ENCODE measurements at regions not wholly inside any gene's neighbourhood (a gene's known extent, or its start where the extent isn't known, plus 50 kb on each side); places are given as distances from the start of the nearest gene placed in this dataset.

DNA sequence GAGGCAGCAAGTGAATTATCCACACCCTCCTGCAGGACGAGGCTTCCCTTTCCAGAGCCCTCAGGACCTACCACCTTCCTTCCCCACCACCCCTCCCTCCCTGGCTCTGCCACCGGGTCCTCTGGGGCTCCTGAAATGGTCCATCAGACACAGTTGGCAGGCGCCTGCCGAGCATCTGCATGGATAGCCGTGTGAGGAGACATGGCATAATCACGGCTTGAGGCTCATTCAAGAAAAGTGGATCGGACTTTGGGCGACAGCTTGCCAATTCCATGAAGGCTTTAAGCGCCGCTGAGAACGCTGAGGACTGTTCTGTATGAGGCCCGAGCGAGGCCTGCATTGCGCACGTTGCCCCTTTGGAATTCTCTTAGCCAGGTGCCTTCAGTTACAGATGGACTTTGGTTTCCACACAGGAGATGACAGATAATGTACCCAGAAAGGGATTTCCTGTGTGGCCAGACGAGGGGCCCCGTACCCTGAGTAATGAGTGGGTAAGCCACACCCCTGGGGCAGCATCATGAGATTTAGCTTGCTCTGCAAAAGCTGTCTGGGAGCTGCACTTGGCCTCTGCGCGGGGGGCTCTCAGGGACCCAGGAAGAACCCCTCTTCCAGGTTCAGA, 179.8 kb downstream of the OLFM1 start:
- peaks cover 36% of the 10 kb centered on the region for H3K27me3 Mint-ChIP-seq
- H3K9me3 Mint-ChIP-seq, result no peaks in the 10 kb centered on the region
- peaks cover 6% of the 10 kb centered on the region for H3K4me1 Mint-ChIP-seq (ENCODE audit: unreplicated experiment)
- TF ChIP-seq CTCF (conservative IDR thresholded peaks at IDR 0.05), result no peak
- no peak overlapping the region for H3K4me3 Mint-ChIP-seq
- no peak overlapping the region for H3K27ac Mint-ChIP-seq
- H3K36me3 Mint-ChIP-seq, result no peaks in the 10 kb centered on the region
- no peak for DNase-seq (ENCODE audit: extremely low spot score, unreplicated experiment)

DNA sequence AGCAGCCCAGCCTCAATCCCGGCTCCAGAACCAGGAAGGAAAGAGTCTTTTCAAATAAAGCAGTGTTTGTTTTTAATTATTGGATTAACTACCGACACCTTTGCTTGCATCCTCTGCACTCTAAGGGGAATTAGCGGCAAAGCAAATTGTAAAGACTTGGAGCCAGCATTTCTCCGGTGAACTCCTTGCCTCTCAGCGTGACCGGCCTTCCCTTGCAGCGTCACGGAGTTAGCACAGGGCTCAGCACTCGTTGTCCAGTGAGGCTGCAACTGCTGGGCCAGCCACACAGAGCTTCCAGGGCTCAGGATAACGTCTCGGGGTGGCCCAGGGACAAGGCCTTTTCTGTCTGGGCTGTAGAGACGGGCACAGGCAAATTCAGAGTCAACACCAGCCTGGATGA, 180.6 kb downstream of the OLFM1 start:
- Mint-ChIP-seq H3K4me1 (ENCODE audit: unreplicated experiment) (peaks cover 6% of the 10 kb centered on the region), H3K9me3 (no peaks in the 10 kb centered on the region), H3K4me3 (no peak overlapping the region), H3K36me3 (no peaks in the 10 kb centered on the region), H3K27me3 (peaks cover 36% of the 10 kb centered on the region), H3K27ac (no peak overlapping the region)
- no peak for DNase-seq (ENCODE audit: extremely low spot score, unreplicated experiment)
- no peak for TF ChIP-seq CTCF (conservative IDR thresholded peaks at IDR 0.05)

- Mint-ChIP-seq H3K36me3 (no peaks in the 10 kb centered on the region), H3K9me3 (no peaks in the 10 kb centered on the region), H3K27ac (no peak overlapping the region), H3K4me1 (ENCODE audit: unreplicated experiment) (peaks cover 6% of the 10 kb centered on the region), H3K4me3 (no peak overlapping the region), H3K27me3 (peaks cover 40% of the 10 kb centered on the region)
- no peak for TF ChIP-seq CTCF (conservative IDR thresholded peaks at IDR 0.05)
- no peak for DNase-seq (ENCODE audit: extremely low spot score, unreplicated experiment)
Measured at GRCh38 chr9:135268981-135269380, 181.5 kb downstream of the OLFM1 start.

- Mint-ChIP-seq H3K4me3 (no peak overlapping the region), H3K36me3 (no peaks in the 10 kb centered on the region), H3K9me3 (no peaks in the 10 kb centered on the region), H3K27ac (no peak overlapping the region), H3K4me1 (ENCODE audit: unreplicated experiment) (peaks cover 6% of the 10 kb centered on the region), H3K27me3 (peaks cover 43% of the 10 kb centered on the region)
- TF ChIP-seq CTCF (conservative IDR thresholded peaks at IDR 0.05), result no peak
- no peak for DNase-seq (ENCODE audit: extremely low spot score, unreplicated experiment)
Measured at GRCh38 chr9:135269912-135270830, 182.7 kb downstream of the OLFM1 start.

- Mint-ChIP-seq H3K27ac (no peak overlapping the region), H3K4me1 (ENCODE audit: unreplicated experiment) (peaks cover 6% of the 10 kb centered on the region), H3K4me3 (no peak overlapping the region), H3K27me3 (peaks cover 38% of the 10 kb centered on the region), H3K36me3 (no peaks in the 10 kb centered on the region), H3K9me3 (no peaks in the 10 kb centered on the region)
- no peak for TF ChIP-seq CTCF (conservative IDR thresholded peaks at IDR 0.05)
- DNase-seq (ENCODE audit: extremely low spot score, unreplicated experiment), result no peak
Measured at GRCh38 chr9:135271425-135271824, 184.0 kb downstream of the OLFM1 start.

Measured in type B pancreatic cell (in vitro differentiated cells).